ENCODE measurements at regions not wholly inside any gene's neighbourhood (a gene's known extent, or its start where the extent isn't known, plus 50 kb on each side); places are given as distances from the start of the nearest gene placed in this dataset.

GRCh38 chr21:35340273-35340672 lies 291.2 kb upstream of the RUNX1 start:
- peak; percentile 49 for TF ChIP-seq CTCF (conservative IDR thresholded peaks at IDR 0.05; ENCODE audit: low read length)
- no peak for TF ChIP-seq EZH2phosphoT487 (IDR thresholded peaks at IDR 0.05; ENCODE audit: borderline replicate concordance)
